Small intestine (tissue), 7 donors: ENCODE measurements at regions not wholly inside any gene's neighbourhood (a gene's known extent, or its start where the extent isn't known, plus 50 kb on each side); places are given as distances from the start of the nearest gene placed in this dataset.
"Not testable (repeated sequence)": the region's sequence is repeated elsewhere in the genome, so short reads cannot be mapped to it uniquely, and the experiment has no call there.

Experiments
- DNase-seq, 2 donors: peaks; one replicate each; pipeline versions ENCODE4 v3.0.0 to v3.0.0-alpha.2; 2013
- FAIRE-seq: peaks from 2 replicates; lab custom pipeline; 2012; peaks lifted over from hg19 to GRCh38; lab: Jason Lieb, UNC
- H3K27ac ChIP-seq, 3 donors: one replicate each; pipeline ENCODE4 v1.5.1; 2013; ENCODE audit warnings: low read length in 2 of 3, mild to moderate bottlenecking in 2 of 3, control low read depth in 1 of 3, inconsistent platforms in 1 of 3, low read depth in 1 of 3, moderate library complexity in 1 of 3
- H3K27me3 ChIP-seq, 3 donors: one replicate each; pipeline ENCODE4 v1.6.1; 2013; ENCODE audit warnings: low read length in 3 of 3, inconsistent platforms in 1 of 3; ENCODE audit not compliant: control insufficient read depth in 3 of 3, insufficient read depth in 3 of 3
- H3K36me3 ChIP-seq, 3 donors: one replicate each; pipeline ENCODE4 v1.6.1; 2013; ENCODE audit warnings: low read length in 3 of 3, inconsistent platforms in 1 of 3, low read depth in 1 of 3, mild to moderate bottlenecking in 1 of 3, moderate library complexity in 1 of 3; ENCODE audit not compliant: control insufficient read depth in 3 of 3, insufficient read depth in 2 of 3
- H3K4me1 ChIP-seq, 3 donors: one replicate each; pipeline ENCODE4 v1.6.1; 2013; ENCODE audit warnings: low read length in 2 of 3, inconsistent platforms in 1 of 3, low read depth in 1 of 3, mild to moderate bottlenecking in 1 of 3, moderate library complexity in 1 of 3; ENCODE audit not compliant: control insufficient read depth in 3 of 3, insufficient read depth in 2 of 3
- H3K4me3 ChIP-seq, 3 donors: one replicate each; pipeline ENCODE4 v1.5.1; 2013; ENCODE audit warnings: low read length in 3 of 3, control low read depth in 1 of 3, inconsistent platforms in 1 of 3, low read depth in 1 of 3, mild to moderate bottlenecking in 1 of 3, moderate library complexity in 1 of 3
- H3K9me3 ChIP-seq, 2 donors: one replicate each; pipeline ENCODE4 v1.6.1; 2013; ENCODE audit warnings: low read depth in 1 of 2, low read length in 1 of 2; ENCODE audit not compliant: control insufficient read depth in 2 of 2, insufficient read depth in 1 of 2
- WGBS, 3 donors: extraction: QIAGEN DNeasy Blood & Tissue Kit; methylation state at CpG; one replicate each; pipeline ENCODE4 v1.1.7; 2013; 5-methylcytosine and 5-hydroxymethylcytosine counted together
- donor health status: healthy with polysubstance abuse.
- donor health status: control.
- donor health status: control.
- donor health status: Bipolar disorder and iron deficiency.
- donor health status: healthy.

- no peaks in the 10 kb centered on the region for H3K27me3 ChIP-seq
- no peak overlapping the region for H3K27ac ChIP-seq
- no peaks in the 10 kb centered on the region for H3K4me1 ChIP-seq
- no peak for DNase-seq
- FAIRE-seq: no peak
- no peak overlapping the region for H3K4me3 ChIP-seq
- H3K36me3 ChIP-seq: no peaks in the 10 kb centered on the region
- WGBS, 3 donors: 20 to 65% (median 59%) methylated on average over 1 to 4 of the region's 4 CpGs
- H3K9me3 ChIP-seq: no peaks in the 10 kb centered on the region
Observed at GRCh38 chrY:14378217-14378616, 146.1 kb upstream of the NLGN4Y start.

GRCh38 chrY:14410549-14411030 lies 113.7 kb upstream of the NLGN4Y start:
- not testable (repeated sequence) for DNase-seq, H3K4me3 ChIP-seq, H3K4me1 ChIP-seq, H3K36me3 ChIP-seq, FAIRE-seq, H3K27ac ChIP-seq, H3K27me3 ChIP-seq, H3K9me3 ChIP-seq
- 44 to 46% methylated on average over 7 to 8 of the region's 8 CpGs; no CpG with 5 or more reads in 1 of the 3 donors for WGBS, 3 donors

GRCh38 chrY:14411334-14411733 lies 113.0 kb upstream of the NLGN4Y start:
- Histone ChIP-seq H3K4me3 (no peak overlapping the region), H3K27me3 (no peaks in the 10 kb centered on the region), H3K9me3 (no peaks in the 10 kb centered on the region), H3K4me1 (no peaks in the 10 kb centered on the region), H3K27ac (no peak overlapping the region), H3K36me3 (no peaks in the 10 kb centered on the region)
- FAIRE-seq (no peak), DNase-seq (no peak)

- Histone ChIP-seq H3K4me3 (no peak overlapping the region), H3K27me3 (no peaks in the 10 kb centered on the region), H3K4me1 (no peaks in the 10 kb centered on the region), H3K36me3 (no peaks in the 10 kb centered on the region), H3K9me3 (no peaks in the 10 kb centered on the region), H3K27ac (no peak overlapping the region)
- 38 to 41% methylated on average over 1 of the region's 1 CpG; no CpG with 5 or more reads in 1 of the 3 donors for WGBS, 3 donors
- FAIRE-seq (no peak), DNase-seq (no peak)
Observed at GRCh38 chrY:14436546-14436945, 87.8 kb upstream of the NLGN4Y start.

- no peak overlapping the region for H3K4me3 ChIP-seq
- no peaks in the 10 kb centered on the region for H3K27me3 ChIP-seq
- 86 to 100% (median 94%) methylated on average over 1 to 2 of the region's 2 CpGs for WGBS, 3 donors
- no peak for FAIRE-seq
- H3K36me3 ChIP-seq: no peaks in the 10 kb centered on the region
- no peaks in the 10 kb centered on the region for H3K9me3 ChIP-seq
- H3K27ac ChIP-seq: no peak overlapping the region
- no peak for DNase-seq
- H3K4me1 ChIP-seq: no peaks in the 10 kb centered on the region
Observed at GRCh38 chrY:14437626-14438025, 86.7 kb upstream of the NLGN4Y start.

- H3K27me3 ChIP-seq: no peaks in the 10 kb centered on the region
- no peak for DNase-seq
- WGBS, 3 donors: 93 to 95% methylated on average over 1 of the region's 1 CpG; no CpG with 5 or more reads in 1 of the 3 donors
Observed at GRCh38 chrY:14438395-14438794, 85.9 kb upstream of the NLGN4Y start.

GRCh38 chrY:14444550-14444949 lies 79.8 kb upstream of the NLGN4Y start:
- Histone ChIP-seq H3K4me3 (no peak overlapping the region), H3K4me1 (no peaks in the 10 kb centered on the region), H3K9me3 (no peaks in the 10 kb centered on the region), H3K27ac (no peak overlapping the region), H3K36me3 (no peaks in the 10 kb centered on the region), H3K27me3 (no peaks in the 10 kb centered on the region)
- DNase-seq (no peak), FAIRE-seq (no peak)
- 76 to 80% methylated on average over 4 of the region's 4 CpGs; no CpG with 5 or more reads in 1 of the 3 donors for WGBS, 3 donors

More at GRCh38 chrY:14438395-14438794, 85.9 kb upstream of the NLGN4Y start:
- no peaks in the 10 kb centered on the region for H3K36me3 ChIP-seq
- no peak overlapping the region for H3K4me3 ChIP-seq
- no peak for FAIRE-seq
- H3K4me1 ChIP-seq: no peaks in the 10 kb centered on the region
- no peak overlapping the region for H3K27ac ChIP-seq
- H3K9me3 ChIP-seq: no peaks in the 10 kb centered on the region

- no peak for FAIRE-seq
Observed at GRCh38 chrY:14468151-14468683, 56.1 kb upstream of the NLGN4Y start.

GRCh38 chrY:14472421-14472820 lies 51.9 kb upstream of the NLGN4Y start:
- no peak for FAIRE-seq
- 75 to 76% methylated on average over 3 of the region's 3 CpGs; no CpG with 5 or more reads in 1 of the 3 donors for WGBS, 3 donors
- DNase-seq: no peak
- H3K4me3 ChIP-seq: no peak overlapping the region
- H3K9me3 ChIP-seq: no peaks in the 10 kb centered on the region
- H3K36me3 ChIP-seq: no peaks in the 10 kb centered on the region
- H3K27ac ChIP-seq: no peak overlapping the region
- H3K4me1 ChIP-seq: no peaks in the 10 kb centered on the region
- no peaks in the 10 kb centered on the region for H3K27me3 ChIP-seq

More at GRCh38 chrY:14468151-14468683, 56.1 kb upstream of the NLGN4Y start:
- no peaks in the 10 kb centered on the region for H3K36me3 ChIP-seq
- H3K27me3 ChIP-seq: no peaks in the 10 kb centered on the region
- no peak overlapping the region for H3K27ac ChIP-seq
- H3K9me3 ChIP-seq: no peaks in the 10 kb centered on the region
- H3K4me1 ChIP-seq: no peaks in the 10 kb centered on the region
- WGBS, 3 donors: 73 to 75% methylated on average over 1 of the region's 1 CpG; no CpG with 5 or more reads in 1 of the 3 donors
- DNase-seq: no peak
- H3K4me3 ChIP-seq: no peak overlapping the region
